SK-N-SH treated with all-trans-retinoic acid at 6 μM for 48 hours (cell line): ENCODE measurements at regions not wholly inside any gene's neighbourhood (a gene's known extent, or its start where the extent isn't known, plus 50 kb on each side); places are given as distances from the start of the nearest gene placed in this dataset.

Source experiments
- ATAC-seq: fragments of 200-7000 bp; cut with Tn5 transposase; 3 replicates; pipeline ENCODE4 v1.9.1; 2020; ENCODE audit warnings: mild to moderate bottlenecking, moderate library complexity
- ARNTL ChIP-seq: fragments of 450-650 bp; formaldehyde crosslinking; IDR thresholded peaks from 2 replicates; pipeline ENCODE4 v1.5.0; 2020; ENCODE audit warnings: low read depth, mild to moderate bottlenecking, moderate library complexity, borderline replicate concordance
- BACH2 ChIP-seq: fragments of 250-450 bp; sonication (Bioruptor Pico); IDR thresholded peaks from 2 replicates; pipeline ENCODE4 v1.9.0; 2021; ENCODE audit warnings: mild to moderate bottlenecking, borderline replicate concordance
- CREB5 ChIP-seq: fragments of 250-450 bp; sonication (Bioruptor Pico); IDR thresholded peaks from 2 replicates; pipeline ENCODE4 v1.5.1; 2020; ENCODE audit warnings: low read depth, mild to moderate bottlenecking, moderate library complexity
- CSDC2 ChIP-seq: fragments of 250-450 bp; sonication (Bioruptor Pico); IDR thresholded peaks from 2 replicates; pipeline ENCODE4 v1.5.0; 2020; ENCODE audit warnings: mild to moderate bottlenecking, moderate library complexity
- CSRNP3 ChIP-seq: fragments of 250-450 bp; sonication (Bioruptor Pico); IDR thresholded peaks from 2 replicates; pipeline ENCODE4 v1.5.1; 2021; ENCODE audit warnings: mild to moderate bottlenecking, moderate library complexity
- ESRRG ChIP-seq: fragments of 250-450 bp; sonication (Bioruptor Pico); IDR thresholded peaks from 2 replicates; pipeline ENCODE4 v1.6.1; 2021; ENCODE audit warnings: mild to moderate bottlenecking
- OSR1 ChIP-seq: fragments of 250-450 bp; sonication (Bioruptor Pico); IDR thresholded peaks from 2 replicates; pipeline ENCODE4 v1.8.0; 2022; ENCODE audit warnings: moderate library complexity, mild to moderate bottlenecking, inconsistent platforms
- POU6F1 ChIP-seq: fragments of 250-450 bp; sonication (Bioruptor Pico); IDR thresholded peaks from 2 replicates; pipeline ENCODE4 v1.8.0; 2021; ENCODE audit warnings: low read depth, mild to moderate bottlenecking, moderate library complexity, borderline replicate concordance
- PPARA ChIP-seq: fragments of 250-450 bp; sonication (Bioruptor Pico); IDR thresholded peaks from 2 replicates; pipeline ENCODE4 v1.5.0; 2020; ENCODE audit warnings: mild to moderate bottlenecking, borderline replicate concordance
- RARB ChIP-seq: fragments of 250-450 bp; sonication (Bioruptor Pico); IDR thresholded peaks from 2 replicates; pipeline ENCODE4 v1.8.0; 2021; ENCODE audit warnings: mild to moderate bottlenecking, moderate library complexity
- SNAI2 ChIP-seq: fragments of 250-450 bp; sonication (Bioruptor Pico); IDR thresholded peaks from 2 replicates; pipeline ENCODE4 v1.5.0; 2020; ENCODE audit warnings: mild to moderate bottlenecking, moderate library complexity
- TCF4 ChIP-seq: fragments of 250-450 bp; sonication (Bioruptor Pico); IDR thresholded peaks from 2 replicates; pipeline ENCODE4 v1.8.0; 2021; ENCODE audit warnings: mild to moderate bottlenecking, moderate library complexity, borderline replicate concordance
- TOX ChIP-seq: fragments of 250-450 bp; sonication (Bioruptor Pico); IDR thresholded peaks from 2 replicates; pipeline ENCODE4 v1.8.0; 2021; ENCODE audit warnings: mild to moderate bottlenecking, moderate library complexity, borderline replicate concordance
- ZC3H10 ChIP-seq: fragments of 250-450 bp; sonication (Bioruptor Pico); IDR thresholded peaks from 2 replicates; pipeline ENCODE4 v1.5.1; 2021; ENCODE audit warnings: mild to moderate bottlenecking, moderate library complexity
- ZFP3 ChIP-seq: fragments of 250-450 bp; sonication (Bioruptor Pico); IDR thresholded peaks from 2 replicates; pipeline ENCODE4 v1.5.0; 2020; ENCODE audit warnings: mild to moderate bottlenecking, moderate library complexity
- ZFP30 ChIP-seq: fragments of 450-650 bp; formaldehyde crosslinking; IDR thresholded peaks from 2 replicates; pipeline ENCODE4 v1.5.0; 2022; ENCODE audit warnings: mild to moderate bottlenecking, moderate library complexity
- ZNF565 ChIP-seq: fragments of 450-650 bp; formaldehyde crosslinking; conservative IDR thresholded peaks from 2 replicates; pipeline ENCODE4 v1.5.0; 2020; ENCODE audit warnings: low read depth, mild to moderate bottlenecking, moderate library complexity
- ZNF70 ChIP-seq: fragments of 450-650 bp; formaldehyde crosslinking; IDR thresholded peaks from 2 replicates; pipeline ENCODE4 v1.5.0; 2020; ENCODE audit warnings: mild to moderate bottlenecking, moderate library complexity
- ZNF8 ChIP-seq: fragments of 450-650 bp; formaldehyde crosslinking; IDR thresholded peaks from 2 replicates; pipeline ENCODE4 v1.5.0; 2020; ENCODE audit warnings: mild to moderate bottlenecking, moderate library complexity
- TF ChIP-seq, protein P1 (sequence below): fragments of 250-450 bp; sonication (Bioruptor Pico); IDR thresholded peaks from 2 replicates; pipeline ENCODE4 v1.8.0; 2020; ENCODE audit warnings: mild to moderate bottlenecking, moderate library complexity, borderline replicate concordance

DNA sequence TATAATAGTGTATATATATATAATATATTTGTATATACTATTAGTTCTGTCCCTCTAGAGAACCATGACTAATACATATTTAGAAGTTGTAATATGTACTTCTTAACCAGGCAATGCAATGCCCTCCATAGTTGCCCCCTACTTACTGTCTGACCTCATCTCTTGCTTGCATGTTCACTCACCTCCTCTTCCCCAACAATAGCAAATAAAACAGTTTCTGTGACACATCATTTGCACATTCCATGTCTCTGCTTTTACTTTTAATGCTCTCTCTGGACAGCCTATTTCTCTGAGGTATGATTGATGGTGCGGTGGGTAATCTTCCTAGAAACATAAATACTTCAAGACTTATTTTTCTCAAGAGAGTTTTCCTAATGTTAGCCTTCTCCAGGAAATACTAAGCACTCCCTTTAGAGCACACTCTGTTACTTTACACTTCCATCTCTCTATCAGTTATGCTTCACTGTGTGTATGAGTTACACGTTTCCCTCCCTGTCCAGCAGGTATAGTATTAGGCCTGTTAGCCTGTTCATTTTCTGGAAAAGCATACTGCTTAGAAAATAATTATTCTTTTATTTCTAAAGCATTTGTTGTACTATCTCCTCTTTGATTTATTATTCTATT lies 295.6 kb upstream of the LRATD1 start:
- TF ChIP-seq CSRNP3 (CRISPR knock-in tag) (no peak), PPARA (CRISPR knock-in tag) (no peak), ARNTL (CRISPR knock-in tag) (no peak), ZNF565 (CRISPR knock-in tag) (no peak)
- TF ChIP-seq, protein P1, sequence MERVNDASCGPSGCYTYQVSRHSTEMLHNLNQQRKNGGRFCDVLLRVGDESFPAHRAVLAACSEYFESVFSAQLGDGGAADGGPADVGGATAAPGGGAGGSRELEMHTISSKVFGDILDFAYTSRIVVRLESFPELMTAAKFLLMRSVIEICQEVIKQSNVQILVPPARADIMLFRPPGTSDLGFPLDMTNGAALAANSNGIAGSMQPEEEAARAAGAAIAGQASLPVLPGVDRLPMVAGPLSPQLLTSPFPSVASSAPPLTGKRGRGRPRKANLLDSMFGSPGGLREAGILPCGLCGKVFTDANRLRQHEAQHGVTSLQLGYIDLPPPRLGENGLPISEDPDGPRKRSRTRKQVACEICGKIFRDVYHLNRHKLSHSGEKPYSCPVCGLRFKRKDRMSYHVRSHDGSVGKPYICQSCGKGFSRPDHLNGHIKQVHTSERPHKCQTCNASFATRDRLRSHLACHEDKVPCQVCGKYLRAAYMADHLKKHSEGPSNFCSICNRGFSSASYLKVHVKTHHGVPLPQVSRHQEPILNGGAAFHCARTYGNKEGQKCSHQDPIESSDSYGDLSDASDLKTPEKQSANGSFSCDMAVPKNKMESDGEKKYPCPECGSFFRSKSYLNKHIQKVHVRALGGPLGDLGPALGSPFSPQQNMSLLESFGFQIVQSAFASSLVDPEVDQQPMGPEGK (CRISPR knock-in tag): no peak
- TF ChIP-seq, all 23 proteins: peak for 0
- ATAC-seq: no peak

DNA sequence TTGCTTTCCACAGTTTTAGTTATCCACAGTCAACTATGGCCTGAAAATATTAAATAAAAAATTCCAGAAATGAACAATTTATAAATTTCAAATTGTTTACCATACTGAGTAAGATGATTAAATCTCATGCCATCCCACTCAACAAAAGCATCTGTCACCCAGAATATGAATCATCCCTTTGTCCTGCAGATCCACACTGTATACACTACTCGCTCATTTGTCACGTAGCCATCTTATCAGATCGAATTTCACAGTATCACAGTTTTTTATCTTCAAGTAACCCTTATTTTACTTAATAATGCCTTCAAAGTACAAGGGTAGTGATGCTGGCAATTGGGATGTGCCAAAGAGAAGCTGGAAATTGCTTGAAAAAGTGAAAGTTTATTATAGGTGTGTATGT lies 291.8 kb upstream of the LRATD1 start:
- no peak for ATAC-seq
- no peak for TF ChIP-seq ARNTL (CRISPR knock-in tag)
- no peak for TF ChIP-seq PPARA (CRISPR knock-in tag)
- no peak for TF ChIP-seq ZNF70 (CRISPR knock-in tag)
- no peak for TF ChIP-seq BACH2 (CRISPR knock-in tag)
- no peak for TF ChIP-seq ZFP3
- no peak for TF ChIP-seq ESRRG (CRISPR knock-in tag)
- no peak for TF ChIP-seq ZFP30

GRCh38 chr2:14342313-14342712 lies 290.2 kb upstream of the LRATD1 start:
- no peak for ATAC-seq
- TF ChIP-seq CSDC2 (no peak), PPARA (CRISPR knock-in tag) (no peak), ZFP3 (no peak), CREB5 (CRISPR knock-in tag) (no peak), ZC3H10 (no peak), ESRRG (CRISPR knock-in tag) (no peak), ZNF8 (CRISPR knock-in tag) (no peak), OSR1 (no peak), ZNF70 (CRISPR knock-in tag) (no peak), SNAI2 (no peak), CSRNP3 (CRISPR knock-in tag) (no peak), TCF4 (no peak), ZFP30 (no peak), POU6F1 (CRISPR knock-in tag) (no peak), RARB (CRISPR knock-in tag) (no peak), TOX (CRISPR knock-in tag) (no peak)
- TF ChIP-seq, protein P1 (CRISPR knock-in tag): no peak
- TF ChIP-seq, all 23 proteins: peak for 0
